BJ (cell line): ENCODE measurements at regions not wholly inside any gene's neighbourhood (a gene's known extent, or its start where the extent isn't known, plus 50 kb on each side); places are given as distances from the start of the nearest gene placed in this dataset.

ENCODE experiments used
- CTCF ChIA-PET: fragments of 350-600 bp; formaldehyde crosslinking; extraction: SDS; loops from one replicate; lab custom pipeline; 2021; ENCODE audit warnings: antibody characterized with exemption, inconsistent platforms; lab: Yijun Ruan, JAX
- POLR2A ChIA-PET: fragments of 300-600 bp; sonication (Branson Sonifier 250); formaldehyde crosslinking; extraction: SDS; loops from one replicate; lab custom pipeline; 2021; ENCODE audit warnings: antibody characterized with exemption; lab: Charles Lee
- DNase-seq: peaks from one replicate; pipeline ENCODE4 v3.0.0-alpha.2; 2011; ENCODE audit warnings: low read depth
- H3K27me3 ChIP-seq: 2 replicates; pipeline ENCODE4 v1.6.0; 2011; ENCODE audit warnings: low read length; ENCODE audit not compliant: control insufficient read depth, insufficient read depth
- H3K36me3 ChIP-seq: 2 replicates; pipeline ENCODE4 v1.5.1; 2011; ENCODE audit warnings: low read length; ENCODE audit not compliant: control insufficient read depth, insufficient read depth
- H3K4me3 ChIP-seq: 2 replicates; pipeline ENCODE4 v1.5.1; 2011; ENCODE audit warnings: low read depth, mild to moderate bottlenecking, control low read depth, low read length
- CTCF ChIP-seq: IDR thresholded peaks from 2 replicates; pipeline ENCODE4 v1.5.1; 2011; ENCODE audit warnings: low read depth, mild to moderate bottlenecking, control low read depth, inconsistent platforms, low read length, moderate library complexity; ENCODE audit not compliant: insufficient read depth

- no peak for DNase-seq
- no peak for TF ChIP-seq CTCF
- ChIA-PET POLR2A (no interaction called here), CTCF (interaction anchor here (1.6 kb wide), 1 partner anchor 24 kb away, joined by 5 read pairs; no protein-coding TSS in a partner anchor)
- Histone ChIP-seq H3K27me3 (no peaks in the 10 kb centered on the region), H3K36me3 (no peaks in the 10 kb centered on the region), H3K4me3 (no peak overlapping the region)
Observed at GRCh38 chr21:35479065-35479448, 430.0 kb upstream of the RUNX1 start.

GRCh38 chr21:35478161-35479064 is 429.3 kb upstream of the RUNX1 start:
- no peak for DNase-seq
- Histone ChIP-seq H3K27me3 (no peaks in the 10 kb centered on the region), H3K4me3 (no peak overlapping the region), H3K36me3 (no peaks in the 10 kb centered on the region)
- ChIA-PET POLR2A (no interaction called here), CTCF (interaction anchor here (0.9 to 1.6 kb wide), 4 partner anchors 11 to 27 kb away, joined by 3 to 7 read pairs (median 4); no protein-coding TSS in a partner anchor)
- no peak for TF ChIP-seq CTCF

GRCh38 chr21:35477622-35478021 is 428.5 kb upstream of the RUNX1 start:
- no peaks in the 10 kb centered on the region for H3K36me3 ChIP-seq
- no peaks in the 10 kb centered on the region for H3K27me3 ChIP-seq
- DNase-seq = no peak
- POLR2A ChIA-PET = interaction anchor here (0.6 kb wide), 1 partner anchor 589 kb away, joined by 3 read pairs; no protein-coding TSS in a partner anchor
- CTCF ChIA-PET = interaction anchor here (0.9 to 1.5 kb wide), 3 partner anchors 12 to 28 kb away, joined by 3 to 7 read pairs (median 4); no protein-coding TSS in a partner anchor
- H3K4me3 ChIP-seq = no peak overlapping the region
- TF ChIP-seq CTCF = no peak

GRCh38 chr21:35476621-35477395 is 427.7 kb upstream of the RUNX1 start:
- TF ChIP-seq CTCF = no peak
- CTCF ChIA-PET = interaction anchor here (0.9 to 2.1 kb wide), 5 partner anchors 10 to 139 kb away, joined by 3 to 7 read pairs (median 4); no protein-coding TSS in a partner anchor
- DNase-seq = no peak
- Histone ChIP-seq H3K36me3 (no peaks in the 10 kb centered on the region), H3K27me3 (no peaks in the 10 kb centered on the region), H3K4me3 (no peak overlapping the region)
- POLR2A ChIA-PET = interaction anchor here (0.6 kb wide), 1 partner anchor 588 kb away, joined by 3 read pairs; no protein-coding TSS in a partner anchor
